Neural cell (in vitro differentiated cells): ENCODE measurements at regions not wholly inside any gene's neighbourhood (a gene's known extent, or its start where the extent isn't known, plus 50 kb on each side); places are given as distances from the start of the nearest gene placed in this dataset.

Experiments
- H2AFZ ChIP-seq: fragments of 200-600, 300-800 bp; sonication (generic), shearing (Covaris generic); 2 replicates; pipeline ENCODE4 v1.6.0; 2014; ENCODE audit warnings: low read depth, mild to moderate bottlenecking, antibody characterized with exemption, low read length, moderate library complexity
- H3F3A ChIP-seq: fragments of 200-600 bp; shearing (Covaris generic); 2 replicates; pipeline ENCODE4 v1.6.1; 2016; ENCODE audit warnings: mild to moderate bottlenecking, moderate library complexity, mixed read lengths, antibody characterized with exemption, low read length; ENCODE audit not compliant: insufficient read depth, poor library complexity, severe bottlenecking
- H3K27ac ChIP-seq: fragments of 200-600, 300-800 bp; sonication (generic), shearing (Covaris generic); 2 replicates; pipeline ENCODE4 v1.5.1; 2014; ENCODE audit warnings: mild to moderate bottlenecking, low read length, moderate library complexity
- H3K27me3 ChIP-seq: fragments of 300-800, 200-600 bp; sonication (generic), shearing (Covaris generic); 2 replicates; pipeline ENCODE4 v1.6.0; 2014; ENCODE audit warnings: mild to moderate bottlenecking, low read depth, low read length, moderate library complexity; ENCODE audit not compliant: insufficient read depth
- H3K36me3 ChIP-seq: fragments of 300-800, 200-600 bp; sonication (generic), shearing (Covaris generic); 2 replicates; pipeline ENCODE4 v1.5.1; 2014; ENCODE audit warnings: mild to moderate bottlenecking, antibody characterized with exemption, low read length, moderate library complexity; ENCODE audit not compliant: insufficient read depth
- H3K4me2 ChIP-seq: fragments of 300-800, 200-600 bp; sonication (generic), shearing (Covaris generic); 2 replicates; pipeline ENCODE4 v1.6.0; 2014; ENCODE audit warnings: mild to moderate bottlenecking, low read length
- H3K4me3 ChIP-seq: fragments of 300-800, 200-600 bp; sonication (generic), shearing (Covaris generic); 2 replicates; pipeline ENCODE4 v1.5.1; 2014; ENCODE audit warnings: mild to moderate bottlenecking, low read length, moderate library complexity
- H3K79me2 ChIP-seq: fragments of 200-600 bp; shearing (Covaris generic); replicated peaks from 2 replicates; pipeline ENCODE4 v1.6.0; 2014; ENCODE audit warnings: mild to moderate bottlenecking, low read length, moderate library complexity; ENCODE audit not compliant: insufficient read depth
- H3K9ac ChIP-seq: fragments of 300-800, 200-600 bp; sonication (generic), shearing (Covaris generic); 2 replicates; pipeline ENCODE4 v1.6.1; 2016; ENCODE audit warnings: mild to moderate bottlenecking, low read length, mixed read lengths
- H3K9me2 ChIP-seq: fragments of 200-600 bp; shearing (Covaris generic); 2 replicates; pipeline ENCODE4 v1.6.1; 2016; ENCODE audit warnings: mild to moderate bottlenecking, low read length, mixed read lengths; ENCODE audit not compliant: insufficient read depth
- H3K9me3 ChIP-seq: fragments of 200-600, 300-800 bp; sonication (generic), shearing (Covaris generic); 2 replicates; pipeline ENCODE4 v1.6.1; 2016; ENCODE audit warnings: mild to moderate bottlenecking, mixed run types, low read length, moderate library complexity, mixed read lengths
- H4K20me1 ChIP-seq: fragments of 200-600 bp; shearing (Covaris generic); 2 replicates; pipeline ENCODE4 v1.6.1; 2016; ENCODE audit warnings: mild to moderate bottlenecking, mixed run types; ENCODE audit not compliant: insufficient read depth
- CTCF ChIP-seq: fragments of 450-650 bp; IDR thresholded peaks from 2 replicates; pipeline ENCODE4 v1.5.1; 2014; ENCODE audit warnings: antibody characterized with exemption, mild to moderate bottlenecking, moderate library complexity; ENCODE audit not compliant: poor library complexity, severe bottlenecking
- EP300 ChIP-seq: fragments of 450-650 bp; conservative IDR thresholded peaks from 2 replicates; pipeline ENCODE4 v1.6.1; 2014; ENCODE audit warnings: antibody characterized with exemption, mild to moderate bottlenecking, moderate library complexity; ENCODE audit not compliant: poor library complexity, severe bottlenecking
- EZH2 ChIP-seq: fragments of 200-600, 300-800 bp; shearing (Covaris generic), sonication (generic); IDR thresholded peaks from 2 replicates; pipeline ENCODE4 v1.6.1; 2014; ENCODE audit warnings: antibody characterized with exemption, low read length, borderline replicate concordance, mild to moderate bottlenecking; ENCODE audit not compliant: insufficient read depth, poor library complexity, severe bottlenecking
- MXI1 ChIP-seq: fragments of 450-650 bp; conservative IDR thresholded peaks from 2 replicates; pipeline ENCODE4 v1.6.1; 2014; ENCODE audit warnings: antibody characterized with exemption, mild to moderate bottlenecking; ENCODE audit not compliant: poor library complexity, severe bottlenecking
- POLR2AphosphoS5 ChIP-seq: IDR thresholded peaks from 2 replicates; pipeline ENCODE4 v1.6.1; 2012
- RAD21 ChIP-seq: fragments of 450-650 bp; conservative IDR thresholded peaks from 2 replicates; pipeline ENCODE4 v1.6.1; 2014; ENCODE audit warnings: antibody characterized with exemption, mild to moderate bottlenecking, moderate library complexity
- SMC3 ChIP-seq: fragments of 450-650 bp; conservative IDR thresholded peaks from 2 replicates; pipeline ENCODE4 v1.6.1; 2014; ENCODE audit warnings: antibody characterized with exemption, mild to moderate bottlenecking, moderate library complexity; ENCODE audit not compliant: poor library complexity
- TAF1 ChIP-seq: IDR thresholded peaks from 2 replicates; pipeline ENCODE4 v1.6.1; 2012; ENCODE audit warnings: low read depth
- TF ChIP-seq, protein P1 (sequence below): IDR thresholded peaks from 2 replicates; pipeline ENCODE4 v1.6.1; 2012; ENCODE audit warnings: borderline replicate concordance

DNA sequence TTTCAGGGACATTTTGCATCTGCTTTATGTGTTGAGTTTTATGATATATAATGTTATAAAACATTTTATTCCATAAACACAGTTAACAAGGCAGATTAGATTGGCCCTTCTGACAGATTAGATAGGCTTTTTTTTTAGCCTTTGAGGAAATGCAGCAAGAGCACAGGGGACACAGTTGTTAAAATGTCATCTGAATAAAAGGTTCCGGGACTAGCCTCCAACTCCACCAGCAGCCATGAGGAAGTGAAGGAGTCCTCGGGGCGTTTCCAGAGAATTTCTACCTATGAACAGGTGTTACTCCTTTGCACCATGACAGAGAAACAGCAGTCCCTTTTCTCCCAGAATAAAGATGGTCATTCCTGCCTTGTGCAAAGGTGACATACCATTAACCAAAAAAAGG is 167.8 kb upstream of the KBTBD8 start:
- H2AFZ ChIP-seq = no peak overlapping the region
- TF ChIP-seq POLR2AphosphoS5 (no peak), EP300 (no peak), CTCF (no peak)
- no peak overlapping the region for H3K27ac ChIP-seq
- no peaks in the 10 kb centered on the region for H3K9me2 ChIP-seq
- H3K9me3 ChIP-seq = no peaks in the 10 kb centered on the region
- no peaks in the 10 kb centered on the region for H3K27me3 ChIP-seq
- H4K20me1 ChIP-seq = no peaks in the 10 kb centered on the region
- no peaks in the 10 kb centered on the region for H3K79me2 ChIP-seq
- H3K36me3 ChIP-seq = no peaks in the 10 kb centered on the region
- no peak overlapping the region for H3K9ac ChIP-seq
- H3F3A ChIP-seq = no peaks in the 10 kb centered on the region
- H3K4me3 ChIP-seq = no peak overlapping the region
- no peak overlapping the region for H3K4me2 ChIP-seq

DNA sequence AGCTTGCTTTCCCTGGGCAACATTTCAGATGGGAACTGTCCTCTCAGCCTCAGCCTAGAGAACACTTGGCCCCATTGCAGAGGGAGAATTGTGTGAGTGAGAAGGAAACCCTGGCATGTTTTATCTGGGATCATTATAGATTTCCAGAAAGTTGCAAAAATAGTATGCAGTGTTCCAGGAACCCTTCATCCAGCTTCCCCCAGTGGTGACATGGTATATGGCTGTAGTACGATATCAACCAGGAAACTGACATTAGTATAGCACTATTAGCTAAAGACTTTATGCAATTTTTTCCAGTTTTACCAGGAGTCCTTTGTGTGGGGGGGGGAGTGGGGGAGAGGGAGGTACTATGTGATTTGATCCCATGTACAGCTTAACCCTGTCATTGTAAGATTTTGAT is 166.2 kb upstream of the KBTBD8 start:
- TF ChIP-seq, protein P1, sequence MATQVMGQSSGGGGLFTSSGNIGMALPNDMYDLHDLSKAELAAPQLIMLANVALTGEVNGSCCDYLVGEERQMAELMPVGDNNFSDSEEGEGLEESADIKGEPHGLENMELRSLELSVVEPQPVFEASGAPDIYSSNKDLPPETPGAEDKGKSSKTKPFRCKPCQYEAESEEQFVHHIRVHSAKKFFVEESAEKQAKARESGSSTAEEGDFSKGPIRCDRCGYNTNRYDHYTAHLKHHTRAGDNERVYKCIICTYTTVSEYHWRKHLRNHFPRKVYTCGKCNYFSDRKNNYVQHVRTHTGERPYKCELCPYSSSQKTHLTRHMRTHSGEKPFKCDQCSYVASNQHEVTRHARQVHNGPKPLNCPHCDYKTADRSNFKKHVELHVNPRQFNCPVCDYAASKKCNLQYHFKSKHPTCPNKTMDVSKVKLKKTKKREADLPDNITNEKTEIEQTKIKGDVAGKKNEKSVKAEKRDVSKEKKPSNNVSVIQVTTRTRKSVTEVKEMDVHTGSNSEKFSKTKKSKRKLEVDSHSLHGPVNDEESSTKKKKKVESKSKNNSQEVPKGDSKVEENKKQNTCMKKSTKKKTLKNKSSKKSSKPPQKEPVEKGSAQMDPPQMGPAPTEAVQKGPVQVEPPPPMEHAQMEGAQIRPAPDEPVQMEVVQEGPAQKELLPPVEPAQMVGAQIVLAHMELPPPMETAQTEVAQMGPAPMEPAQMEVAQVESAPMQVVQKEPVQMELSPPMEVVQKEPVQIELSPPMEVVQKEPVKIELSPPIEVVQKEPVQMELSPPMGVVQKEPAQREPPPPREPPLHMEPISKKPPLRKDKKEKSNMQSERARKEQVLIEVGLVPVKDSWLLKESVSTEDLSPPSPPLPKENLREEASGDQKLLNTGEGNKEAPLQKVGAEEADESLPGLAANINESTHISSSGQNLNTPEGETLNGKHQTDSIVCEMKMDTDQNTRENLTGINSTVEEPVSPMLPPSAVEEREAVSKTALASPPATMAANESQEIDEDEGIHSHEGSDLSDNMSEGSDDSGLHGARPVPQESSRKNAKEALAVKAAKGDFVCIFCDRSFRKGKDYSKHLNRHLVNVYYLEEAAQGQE = no peak
- TF ChIP-seq CTCF = no peak
- TF ChIP-seq SMC3 = no peak
- no peak for TF ChIP-seq POLR2AphosphoS5
- no peak for TF ChIP-seq EP300
- TF ChIP-seq TAF1 = no peak
- no peak for TF ChIP-seq RAD21
- TF ChIP-seq EZH2 = no peak
- no peak for TF ChIP-seq MXI1
- Histone ChIP-seq H3K27me3 (no peaks in the 10 kb centered on the region), H3K9ac (no peak overlapping the region), H3K4me2 (no peak overlapping the region), H4K20me1 (no peaks in the 10 kb centered on the region), H3K9me3 (no peaks in the 10 kb centered on the region), H2AFZ (no peak overlapping the region), H3K9me2 (no peaks in the 10 kb centered on the region), H3K79me2 (no peaks in the 10 kb centered on the region), H3F3A (no peaks in the 10 kb centered on the region), H3K27ac (no peak overlapping the region), H3K4me3 (no peak overlapping the region), H3K36me3 (no peaks in the 10 kb centered on the region)
